ENCODE measurements at regions not wholly inside any gene's neighbourhood (a gene's known extent, or its start where the extent isn't known, plus 50 kb on each side); places are given as distances from the start of the nearest gene placed in this dataset.

DNA sequence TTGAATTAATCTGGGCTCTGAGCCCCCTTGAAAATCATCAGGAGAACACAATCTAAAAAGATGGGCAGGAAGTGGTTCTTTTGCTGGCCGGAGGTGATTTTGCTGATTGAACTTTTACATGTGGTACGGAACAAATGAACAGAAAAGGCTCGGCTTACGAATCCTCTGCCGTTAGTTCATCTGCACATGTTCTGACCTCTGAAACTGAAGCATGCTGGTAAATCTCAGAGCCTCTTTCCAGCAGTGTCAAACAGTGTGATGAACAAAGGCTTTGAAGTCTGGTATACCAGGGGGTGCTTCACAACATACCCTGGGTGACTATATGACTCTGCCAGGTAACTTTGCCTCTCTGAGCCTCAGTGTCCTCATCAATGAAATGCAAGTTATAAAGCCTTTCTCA is 194.2 kb upstream of the C1QTNF7 start:
- no peak for TF ChIP-seq POLR2A (IDR thresholded peaks at IDR 0.05)
- TF ChIP-seq, protein P1, sequence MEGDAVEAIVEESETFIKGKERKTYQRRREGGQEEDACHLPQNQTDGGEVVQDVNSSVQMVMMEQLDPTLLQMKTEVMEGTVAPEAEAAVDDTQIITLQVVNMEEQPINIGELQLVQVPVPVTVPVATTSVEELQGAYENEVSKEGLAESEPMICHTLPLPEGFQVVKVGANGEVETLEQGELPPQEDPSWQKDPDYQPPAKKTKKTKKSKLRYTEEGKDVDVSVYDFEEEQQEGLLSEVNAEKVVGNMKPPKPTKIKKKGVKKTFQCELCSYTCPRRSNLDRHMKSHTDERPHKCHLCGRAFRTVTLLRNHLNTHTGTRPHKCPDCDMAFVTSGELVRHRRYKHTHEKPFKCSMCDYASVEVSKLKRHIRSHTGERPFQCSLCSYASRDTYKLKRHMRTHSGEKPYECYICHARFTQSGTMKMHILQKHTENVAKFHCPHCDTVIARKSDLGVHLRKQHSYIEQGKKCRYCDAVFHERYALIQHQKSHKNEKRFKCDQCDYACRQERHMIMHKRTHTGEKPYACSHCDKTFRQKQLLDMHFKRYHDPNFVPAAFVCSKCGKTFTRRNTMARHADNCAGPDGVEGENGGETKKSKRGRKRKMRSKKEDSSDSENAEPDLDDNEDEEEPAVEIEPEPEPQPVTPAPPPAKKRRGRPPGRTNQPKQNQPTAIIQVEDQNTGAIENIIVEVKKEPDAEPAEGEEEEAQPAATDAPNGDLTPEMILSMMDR (IDR thresholded peaks at IDR 0.05), result no peak

All from body of pancreas (tissue), 4 donors.